HepG2 (cell line): ENCODE measurements at regions not wholly inside any gene's neighbourhood (a gene's known extent, or its start where the extent isn't known, plus 50 kb on each side); places are given as distances from the start of the nearest gene placed in this dataset.

Source experiments
- ATAC-seq: fragments of 200-7000 bp; cut with Tn5 transposase; 3 replicates; pipeline ENCODE4 v1.9.1; 2020; ENCODE audit warnings: mild to moderate bottlenecking, moderate library complexity
- BruUV-seq: library from RNA; stranded (reverse); fragments of 400-500 nt; replicated peaks from 2 replicates; lab custom pipeline; 2021; lab: Mats Ljungman, UMichigan
- CTCF ChIA-PET: fragments of 300-600 bp; formaldehyde crosslinking; extraction: SDS; loops from one replicate; lab custom pipeline; 2021; ENCODE audit warnings: low total read pairs, inconsistent platforms, low intra/inter-chr PET ratio; lab: Yijun Ruan, JAX
- POLR2A ChIA-PET: fragments of 350-600 bp; sonication (Branson Sonifier 250); formaldehyde crosslinking; loops from one replicate; lab custom pipeline; 2020; ENCODE audit warnings: antibody characterized with exemption, inconsistent platforms; lab: Yijun Ruan, JAX
- DNase-seq: peaks from one replicate; pipeline ENCODE4 v3.0.0-alpha.2; 2015; ENCODE audit warnings: low spot score
- FAIRE-seq: peaks from 3 replicates; lab custom pipeline; 2011; peaks lifted over from hg19 to GRCh38; lab: Jason Lieb, UNC
- H2AFZ ChIP-seq: one replicate; pipeline ENCODE4 v1.6.1; 2011; ENCODE audit warnings: low read length, inconsistent platforms
- H3K27ac ChIP-seq: fragments of 300-600 bp; 3 replicates; pipeline ENCODE4 v1.8.0; 2011; ENCODE audit warnings: mixed run types, mild to moderate bottlenecking, mixed read lengths, low read length, inconsistent platforms; ENCODE audit not compliant: insufficient read depth; ENCODE audit errors: extremely low read length
- H3K27me3 ChIP-seq, 2 experiments: fragments of 200-600 bp in 1 of 2; 2 replicates in 1 of 2; 3 replicates in 1 of 2; pipeline versions ENCODE4 v1.6.0 to v1.8.0; 2011; ENCODE audit warnings: low read length in 2 of 2, mild to moderate bottlenecking in 2 of 2, moderate library complexity in 2 of 2, inconsistent platforms in 1 of 2; ENCODE audit not compliant: insufficient read depth in 2 of 2, control insufficient read depth in 1 of 2
- H3K36me3 ChIP-seq, 2 experiments: fragments of 200-600 bp in 1 of 2; replicated peaks in 1 of 2; 2 replicates in 1 of 2; 3 replicates in 1 of 2; pipeline versions ENCODE4 v1.5.1 to v1.8.0; 2011; ENCODE audit warnings: low read length in 2 of 2, inconsistent platforms in 1 of 2; ENCODE audit not compliant: insufficient read depth in 2 of 2, control insufficient read depth in 1 of 2
- H3K4me1 ChIP-seq: 2 replicates; pipeline ENCODE4 v1.5.1; 2012; ENCODE audit warnings: low read length, inconsistent platforms; ENCODE audit not compliant: insufficient read depth
- H3K4me2 ChIP-seq: 2 replicates; pipeline ENCODE4 v1.6.0; 2011; ENCODE audit warnings: low read depth, low read length, inconsistent platforms
- H3K4me3 ChIP-seq, 3 experiments: fragments of 200-600 bp in 1 of 3; sonication (generic), shearing (Covaris generic) in 1 of 3; replicated peaks in 1 of 3; 2 replicates each; pipeline ENCODE4 v1.5.1; 2011 to 2016; ENCODE audit warnings: low read length in 3 of 3, inconsistent platforms in 2 of 3, low read depth in 2 of 3, mild to moderate bottlenecking in 2 of 3, control low read depth in 1 of 3, mixed read lengths in 1 of 3; ENCODE audit not compliant: insufficient read depth in 1 of 3
- H3K79me2 ChIP-seq: one replicate; pipeline ENCODE4 v1.6.1; 2011; ENCODE audit warnings: low read length, inconsistent platforms; ENCODE audit not compliant: insufficient read depth
- H3K9ac ChIP-seq: 2 replicates; pipeline ENCODE4 v1.6.0; 2011; ENCODE audit warnings: mild to moderate bottlenecking, low read depth, low read length, inconsistent platforms; ENCODE audit not compliant: insufficient read depth
- H3K9me3 ChIP-seq: 2 replicates; pipeline ENCODE4 v1.5.1; 2012; ENCODE audit warnings: mild to moderate bottlenecking, low read length
- H4K20me1 ChIP-seq: 2 replicates; pipeline ENCODE4 v1.6.0; 2011; ENCODE audit warnings: inconsistent platforms, mild to moderate bottlenecking, low read length, moderate library complexity; ENCODE audit not compliant: insufficient read depth
- BCL3 ChIP-seq: sonication (generic); formaldehyde crosslinking; IDR thresholded peaks from 2 replicates; pipeline ENCODE4 v1.5.1; 2020; ENCODE audit warnings: mild to moderate bottlenecking, missing genetic modification reagents, moderate library complexity
- REL ChIP-seq: sonication (generic); formaldehyde crosslinking; conservative IDR thresholded peaks from 2 replicates; pipeline ENCODE4 v1.8.0; 2022; ENCODE audit warnings: mild to moderate bottlenecking, missing genetic modification reagents, moderate library complexity
- SMARCE1 ChIP-seq: fragments of 450-650 bp; IDR thresholded peaks from 2 replicates; pipeline ENCODE4 v1.6.1; 2017; ENCODE audit warnings: borderline replicate concordance
- SNAI1 ChIP-seq: sonication (generic); formaldehyde crosslinking; IDR thresholded peaks from 2 replicates; pipeline ENCODE4 v1.5.0; 2020; ENCODE audit warnings: mild to moderate bottlenecking, missing genetic modification reagents, borderline replicate concordance
- ZBTB7A ChIP-seq: sonication (generic); formaldehyde crosslinking; IDR thresholded peaks from 2 replicates; pipeline ENCODE4 v1.8.0; 2022; ENCODE audit warnings: mild to moderate bottlenecking, missing genetic modification reagents
- ZC3H13 ChIP-seq: sonication (generic); formaldehyde crosslinking; IDR thresholded peaks from 2 replicates; pipeline ENCODE4 v1.8.1; 2023; ENCODE audit warnings: mild to moderate bottlenecking, missing genetic modification reagents, moderate library complexity
- ZNF280D ChIP-seq: sonication (generic); formaldehyde crosslinking; IDR thresholded peaks from 2 replicates; pipeline ENCODE4 v1.5.1; 2020; ENCODE audit warnings: mild to moderate bottlenecking, missing genetic modification reagents
- ZNF335 ChIP-seq: sonication (generic); formaldehyde crosslinking; IDR thresholded peaks from 2 replicates; pipeline ENCODE4 v1.4.0; 2020; ENCODE audit warnings: missing genetic modification reagents
- ZNF430 ChIP-seq: sonication (generic); formaldehyde crosslinking; IDR thresholded peaks from 2 replicates; pipeline ENCODE4 v1.9.0; 2021; ENCODE audit warnings: mild to moderate bottlenecking, missing genetic modification reagents
- ZNF598 ChIP-seq: sonication (generic); formaldehyde crosslinking; IDR thresholded peaks from 2 replicates; pipeline ENCODE4 v1.5.1; 2020; ENCODE audit warnings: mild to moderate bottlenecking, missing genetic modification reagents, borderline replicate concordance
- ZNF609 ChIP-seq: sonication (generic); formaldehyde crosslinking; IDR thresholded peaks from 2 replicates; pipeline ENCODE4 v1.4.0; 2020; ENCODE audit warnings: mild to moderate bottlenecking, missing genetic modification reagents, borderline replicate concordance
- WGBS: methylation state at CpG from one replicate; pipeline ENCODE4 v1.1.6; 2017; ENCODE audit warnings: low lambda C conversion rate; 5-methylcytosine and 5-hydroxymethylcytosine counted together
- in situ Hi-C: cut with HindIII; loops from 2 replicates; pipeline ENCODE4 v1.10.0; 2017; ENCODE audit warnings: low pct_unique_long_range_greater_than_20kb; ENCODE audit not compliant: extremely low pct_ligation_motif_present
- intact Hi-C: fragments of 100-400 bp; cut with micrococcal nuclease; formaldehyde crosslinking; loops from one replicate; pipeline ENCODE4 v1.10.0; 2022; ENCODE audit not compliant: unreplicated experiment

- no peaks in the 10 kb centered on the region for H3K36me3 ChIP-seq
- no peak overlapping the region for H3K4me3 ChIP-seq
- BruUV-seq, result no TSS peak
- no peak for ATAC-seq
- no peak for DNase-seq
- no peak overlapping the region for H3K27ac ChIP-seq
- FAIRE-seq, result no peak
- H2AFZ ChIP-seq, result no peak overlapping the region
- no peak overlapping the region for H3K9ac ChIP-seq
- no peak for TF ChIP-seq ZNF598 (CRISPR knock-in tag)
- TF ChIP-seq ZNF609 (CRISPR knock-in tag), result no peak
- TF ChIP-seq SNAI1, result no peak
- no peak for TF ChIP-seq ZC3H13 (CRISPR knock-in tag)
- no peak for TF ChIP-seq BCL3
- TF ChIP-seq ZNF335 (CRISPR knock-in tag), result no peak
- no peak for TF ChIP-seq REL (CRISPR knock-in tag)
- TF ChIP-seq ZNF430 (CRISPR knock-in tag), result no peak
- no peak for TF ChIP-seq ZBTB7A
- TF ChIP-seq ZNF280D (CRISPR knock-in tag), result no peak
- no peak for TF ChIP-seq SMARCE1
- CTCF ChIA-PET, result no interaction called here
- H3K27me3 ChIP-seq, result no peaks in the 10 kb centered on the region
- H4K20me1 ChIP-seq, result no peaks in the 10 kb centered on the region
- peaks cover 94% of the 10 kb centered on the region for H3K9me3 ChIP-seq
- H3K4me1 ChIP-seq, result no peaks in the 10 kb centered on the region
- 28% methylated on average over 2 of the region's 2 CpGs for WGBS
- in situ Hi-C loops (no loop called here), intact Hi-C loops (no loop called here)
- H3K4me2 ChIP-seq, result no peak overlapping the region
- H3K79me2 ChIP-seq, result no peaks in the 10 kb centered on the region
- POLR2A ChIA-PET, result no interaction called here
These were observed 113.6 kb downstream of the MRPL39 start for GRCh38 chr21:25493722-25494121.
